ENCODE measurements at regions not wholly inside any gene's neighbourhood (a gene's known extent, or its start where the extent isn't known, plus 50 kb on each side); places are given as distances from the start of the nearest gene placed in this dataset.
"Not testable (repeated sequence)": the region's sequence is repeated elsewhere in the genome, so short reads cannot be mapped to it uniquely, and the experiment has no call there.

GRCh38 chr18:44325903-44326635, 354.6 kb upstream of the SETBP1 start:
- DNase-seq (ENCODE audit: low spot score): peak; percentile 54

GRCh38 chr18:44331656-44332570, 348.8 kb upstream of the SETBP1 start:
- no peak for DNase-seq (ENCODE audit: low spot score)

- DNase-seq (ENCODE audit: low spot score): no peak
These were observed 338.9 kb upstream of the SETBP1 start for GRCh38 chr18:44341759-44342158.

- DNase-seq (ENCODE audit: low spot score): no peak
These were observed 338.5 kb upstream of the SETBP1 start for GRCh38 chr18:44342162-44342561.

GRCh38 chr18:44342946-44343345, 337.7 kb upstream of the SETBP1 start:
- DNase-seq (ENCODE audit: low spot score): no peak

GRCh38 chr18:44343570-44343969, 337.1 kb upstream of the SETBP1 start:
- no peak for DNase-seq (ENCODE audit: low spot score)

- DNase-seq (ENCODE audit: low spot score): no peak
These were observed 324.0 kb upstream of the SETBP1 start for GRCh38 chr18:44356566-44357157.

GRCh38 chr18:44358402-44358801, 322.3 kb upstream of the SETBP1 start:
- no peak for DNase-seq (ENCODE audit: low spot score)

GRCh38 chr18:44359741-44360140, 320.9 kb upstream of the SETBP1 start:
- not testable (repeated sequence) for DNase-seq (ENCODE audit: low spot score)

GRCh38 chr18:44362213-44362612, 318.5 kb upstream of the SETBP1 start:
- not testable (repeated sequence) for DNase-seq (ENCODE audit: low spot score)

- DNase-seq (ENCODE audit: low spot score): no peak
These were observed 309.8 kb upstream of the SETBP1 start for GRCh38 chr18:44370861-44371260.

- no peak for DNase-seq (ENCODE audit: low spot score)
These were observed 305.7 kb upstream of the SETBP1 start for GRCh38 chr18:44374966-44375365.

- no peak for DNase-seq (ENCODE audit: low spot score)
These were observed 294.3 kb upstream of the SETBP1 start for GRCh38 chr18:44386401-44386800.

- no peak for DNase-seq (ENCODE audit: low spot score)
These were observed 292.4 kb upstream of the SETBP1 start for GRCh38 chr18:44388329-44388728.

- no peak for DNase-seq (ENCODE audit: low spot score)
These were observed 287.8 kb upstream of the SETBP1 start for GRCh38 chr18:44392933-44393332.

- DNase-seq (ENCODE audit: low spot score): no peak
These were observed 287.3 kb upstream of the SETBP1 start for GRCh38 chr18:44393406-44393805.

- no peak for DNase-seq (ENCODE audit: low spot score)
These were observed 284.1 kb upstream of the SETBP1 start for GRCh38 chr18:44396550-44396949.

- DNase-seq (ENCODE audit: low spot score): peak; percentile 7
These were observed 271.6 kb upstream of the SETBP1 start for GRCh38 chr18:44409071-44409470.

GRCh38 chr18:44409515-44409914, 271.2 kb upstream of the SETBP1 start:
- no peak for DNase-seq (ENCODE audit: low spot score)

- no peak for DNase-seq (ENCODE audit: low spot score)
These were observed 269.9 kb upstream of the SETBP1 start for GRCh38 chr18:44410740-44411139.

- DNase-seq (ENCODE audit: low spot score): no peak
These were observed 269.3 kb upstream of the SETBP1 start for GRCh38 chr18:44411262-44411905.

- no peak for DNase-seq (ENCODE audit: low spot score)
These were observed 268.7 kb upstream of the SETBP1 start for GRCh38 chr18:44411976-44412375.
